Activated T-cell treated with anti-CD3 and anti-CD28 coated beads for 4 hours (primary cell): ENCODE measurements at regions not wholly inside any gene's neighbourhood (a gene's known extent, or its start where the extent isn't known, plus 50 kb on each side); places are given as distances from the start of the nearest gene placed in this dataset.

Experiments
- DNase-seq: peaks from one replicate; pipeline ENCODE4 v3.0.0-alpha.2; 2020

GRCh38 chr11:70575396-70576060, 177.2 kb downstream of the CTTN start:
- no peak for DNase-seq

DNA sequence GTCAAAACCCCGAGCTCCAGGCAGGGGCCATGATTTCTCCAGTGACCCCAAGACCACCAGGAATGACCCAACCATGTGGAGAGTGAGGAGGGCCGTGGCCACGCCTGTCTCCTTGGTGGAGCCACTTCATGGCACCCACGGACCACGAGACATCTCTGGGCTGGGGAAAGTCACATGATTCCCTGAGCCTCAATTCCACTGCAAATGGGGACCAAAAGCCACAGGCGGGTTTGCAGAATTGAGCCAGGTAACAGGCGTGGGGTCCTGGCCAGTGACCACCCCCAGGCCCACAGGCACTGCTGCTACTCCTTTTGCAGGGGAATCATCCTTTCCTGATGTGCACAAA, 178.9 kb downstream of the CTTN start:
- DNase-seq: no peak

- DNase-seq: no peak
Observed at GRCh38 chr11:70577948-70578347, 179.6 kb downstream of the CTTN start.

GRCh38 chr11:70578371-70578770, 180.0 kb downstream of the CTTN start:
- DNase-seq: no peak

DNA sequence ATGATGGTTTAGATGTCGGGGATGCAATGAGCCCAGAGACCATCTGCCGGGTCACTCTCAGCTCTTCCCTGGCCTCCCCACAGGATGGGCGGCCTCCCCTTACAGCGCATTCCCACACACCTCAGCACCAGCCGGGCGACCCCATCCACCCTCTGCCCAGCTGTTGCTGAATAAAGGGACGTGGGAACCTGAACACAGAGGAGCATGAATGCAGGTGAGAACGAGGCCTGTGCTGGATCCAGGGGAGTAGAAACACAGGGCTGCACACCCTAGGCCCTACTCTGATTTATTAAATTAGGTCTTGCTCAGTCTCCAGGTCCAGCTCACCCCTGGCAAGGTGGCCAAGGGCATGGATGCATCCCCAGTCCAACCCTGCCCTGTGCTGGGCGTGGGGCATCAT, 180.5 kb downstream of the CTTN start:
- DNase-seq: no peak

GRCh38 chr11:70579316-70579955, 181.1 kb downstream of the CTTN start:
- no peak for DNase-seq

DNA sequence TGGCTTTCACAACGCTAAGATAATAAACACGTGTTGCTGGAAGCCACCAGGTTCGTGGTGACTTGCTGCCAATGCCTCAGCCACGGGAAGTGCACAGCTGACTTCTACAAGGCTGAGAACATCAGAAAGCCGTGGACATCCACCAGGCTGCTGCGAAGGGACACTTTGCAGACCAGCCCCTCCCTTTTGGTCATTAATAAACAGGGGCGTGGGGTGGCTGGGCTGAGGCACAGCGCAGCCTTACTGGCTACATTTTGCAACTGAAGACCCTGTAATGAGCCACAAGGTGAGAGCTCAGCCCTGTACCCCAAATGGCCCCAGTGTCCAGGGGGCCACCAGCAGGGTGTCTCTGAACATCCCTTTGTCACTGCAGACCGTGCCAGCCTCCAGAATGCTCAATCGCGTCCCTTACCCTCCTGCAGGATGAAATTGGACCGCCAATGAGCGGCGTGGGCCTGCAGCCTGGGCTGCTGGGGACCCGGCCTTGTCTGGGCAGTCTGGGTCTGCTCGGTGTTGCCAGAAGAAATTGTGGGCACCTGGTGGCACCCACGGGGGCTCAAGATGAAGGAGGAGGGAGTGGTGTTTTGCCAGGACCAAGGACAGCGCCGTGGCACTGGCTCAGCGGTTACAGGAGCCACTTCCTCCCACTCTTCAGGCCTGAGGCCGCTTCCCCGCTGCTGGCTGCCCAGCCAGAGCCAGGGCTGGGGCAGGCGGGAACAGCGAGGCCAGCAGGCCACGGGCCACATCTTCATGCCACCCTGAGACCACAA, 181.9 kb downstream of the CTTN start:
- no peak for DNase-seq

DNA sequence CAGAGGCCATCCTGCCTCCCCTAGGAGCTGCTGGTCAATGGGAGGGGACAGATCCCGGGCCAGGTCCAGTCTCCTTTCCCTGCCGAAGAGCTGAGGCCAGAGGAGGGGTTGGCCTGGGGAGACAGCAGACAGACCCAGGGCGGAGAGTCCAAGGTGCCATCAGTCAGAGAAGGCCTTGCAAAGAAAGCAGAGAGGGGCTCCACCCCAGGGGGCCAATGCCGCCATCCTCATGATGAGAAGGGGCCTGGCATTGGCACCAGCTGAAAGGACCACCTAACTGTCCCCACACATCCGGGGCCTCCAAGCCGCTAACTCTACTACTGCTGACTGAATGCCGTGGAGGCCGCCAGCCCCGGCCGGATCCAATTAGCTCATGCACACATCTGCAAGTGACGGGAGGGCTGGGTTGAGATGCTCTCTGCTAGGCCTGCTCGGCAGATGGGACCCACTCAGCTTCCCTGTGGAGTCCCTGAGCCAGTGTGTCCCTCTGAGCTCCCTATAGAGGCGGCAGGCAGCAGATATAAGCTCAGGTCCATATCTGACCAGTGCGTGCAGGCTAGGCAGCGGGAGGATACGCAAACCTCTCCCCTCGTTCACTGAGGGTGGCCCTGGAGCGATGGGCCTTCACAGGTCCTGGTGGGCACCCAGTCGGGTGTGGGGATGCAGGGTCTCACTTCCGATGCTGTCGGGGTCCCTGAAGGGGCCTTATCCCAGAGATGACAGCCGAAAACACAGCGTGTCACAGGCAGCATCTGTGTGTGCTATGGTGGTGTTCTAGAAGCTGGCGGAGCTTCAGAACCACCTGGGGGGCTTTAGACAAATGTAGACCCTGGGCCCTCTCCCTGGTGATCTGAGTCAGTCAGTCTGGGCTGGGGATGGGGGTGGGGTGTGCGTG, 183.9 kb downstream of the CTTN start:
- DNase-seq: no peak

- DNase-seq: no peak
Observed at GRCh38 chr11:70582886-70583641, 184.7 kb downstream of the CTTN start.

DNA sequence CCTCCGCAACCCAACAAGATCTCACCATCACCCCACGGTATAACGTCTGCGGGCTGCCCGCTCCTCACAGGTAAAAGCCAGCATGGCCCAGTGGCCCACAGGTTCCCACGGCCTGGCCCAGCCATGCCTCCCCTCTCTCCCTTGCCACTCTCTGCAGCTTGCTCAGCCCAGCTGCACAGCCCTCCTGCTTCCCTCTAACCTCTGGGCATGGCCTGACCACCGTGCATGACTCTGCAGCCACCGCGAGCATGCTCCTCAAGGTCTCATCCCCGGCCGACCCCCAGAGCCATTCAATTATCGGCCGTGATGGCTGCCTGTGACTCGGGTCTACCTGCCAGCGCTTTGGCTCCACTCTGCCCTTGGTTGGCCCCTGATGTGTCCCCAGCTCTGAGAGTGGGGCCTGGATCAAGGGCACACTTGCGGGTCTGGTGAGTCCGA, 185.5 kb downstream of the CTTN start:
- no peak for DNase-seq

DNA sequence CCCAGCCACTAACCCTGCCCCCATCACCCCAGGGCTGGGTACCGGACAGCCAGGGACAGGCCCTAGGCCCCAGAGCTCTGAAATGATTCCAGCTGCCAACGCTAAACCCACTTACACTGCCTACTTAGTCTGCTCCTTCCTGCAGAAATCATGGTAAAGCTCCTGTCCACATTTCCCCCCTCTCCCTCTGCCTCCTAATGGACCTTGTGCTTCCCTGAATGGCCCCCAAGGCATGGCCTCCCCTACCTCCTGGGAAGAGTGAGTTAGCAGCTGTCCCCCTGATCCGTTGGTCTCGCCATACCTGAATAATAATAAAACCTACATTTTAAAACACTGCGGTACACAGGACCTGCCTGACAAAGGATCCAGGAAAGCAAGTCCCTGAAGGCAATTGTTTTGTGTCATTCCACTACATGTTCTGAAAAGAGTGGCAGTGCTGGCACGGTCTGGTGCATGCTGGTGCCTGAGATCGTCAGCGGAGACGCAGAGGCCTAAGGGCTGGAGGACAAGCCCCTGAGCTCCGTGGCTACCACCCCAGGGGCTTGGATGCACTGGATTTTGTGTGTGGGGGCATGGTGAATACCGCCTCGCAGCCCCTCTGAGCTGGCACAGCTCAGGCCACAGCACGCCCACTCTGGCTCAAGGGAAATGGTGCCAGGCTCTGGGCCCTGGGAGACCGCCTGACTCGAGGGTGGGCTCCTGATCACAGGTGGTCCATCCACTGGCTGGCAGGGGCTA, 186.3 kb downstream of the CTTN start:
- DNase-seq: no peak

- DNase-seq: no peak
Observed at GRCh38 chr11:70585236-70585545, 186.9 kb downstream of the CTTN start.

DNA sequence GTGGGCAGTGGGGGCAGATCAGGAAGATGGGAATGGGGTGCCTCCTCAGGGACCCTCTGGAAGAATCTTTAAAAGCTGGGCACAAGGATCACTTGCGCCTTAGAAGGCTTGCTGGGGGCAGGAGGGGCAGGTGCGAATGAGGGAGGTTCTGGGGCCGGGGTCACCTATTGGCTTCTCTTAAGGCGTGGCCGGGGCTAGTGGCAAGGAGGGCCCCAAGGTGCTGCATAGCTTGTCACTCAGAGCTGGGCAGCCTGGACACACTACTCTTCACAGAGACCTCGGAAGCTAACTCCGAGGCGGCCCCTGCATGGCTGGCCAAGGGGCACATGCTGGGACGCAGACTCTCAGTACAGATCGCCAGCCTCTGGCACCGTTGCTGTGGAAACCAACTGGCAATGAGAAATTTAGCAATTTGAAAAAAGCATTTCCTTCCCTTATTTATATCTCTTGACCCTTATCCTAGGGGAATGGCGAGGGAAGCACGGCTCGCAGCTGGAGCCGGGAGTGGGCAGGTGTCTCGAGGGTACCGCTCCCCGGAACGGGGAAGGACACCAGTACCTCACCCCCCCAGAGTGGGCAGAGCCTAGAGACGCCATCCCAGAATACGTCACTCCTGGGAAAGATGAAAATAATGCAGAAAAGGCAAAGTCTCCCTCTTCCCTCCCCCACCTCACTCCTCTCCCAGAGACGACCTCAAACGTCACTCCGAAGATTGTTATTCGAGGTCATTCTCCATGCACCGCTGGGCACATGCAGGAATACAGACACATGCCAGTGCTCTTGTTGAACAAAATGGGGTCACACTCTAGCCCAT, 188.1 kb downstream of the CTTN start:
- no peak for DNase-seq

GRCh38 chr11:70587075-70587389, 188.7 kb downstream of the CTTN start:
- no peak for DNase-seq

GRCh38 chr11:70590356-70590991, 192.1 kb downstream of the CTTN start:
- no peak for DNase-seq

GRCh38 chr11:70592641-70593165, 194.4 kb downstream of the CTTN start:
- no peak for DNase-seq

DNA sequence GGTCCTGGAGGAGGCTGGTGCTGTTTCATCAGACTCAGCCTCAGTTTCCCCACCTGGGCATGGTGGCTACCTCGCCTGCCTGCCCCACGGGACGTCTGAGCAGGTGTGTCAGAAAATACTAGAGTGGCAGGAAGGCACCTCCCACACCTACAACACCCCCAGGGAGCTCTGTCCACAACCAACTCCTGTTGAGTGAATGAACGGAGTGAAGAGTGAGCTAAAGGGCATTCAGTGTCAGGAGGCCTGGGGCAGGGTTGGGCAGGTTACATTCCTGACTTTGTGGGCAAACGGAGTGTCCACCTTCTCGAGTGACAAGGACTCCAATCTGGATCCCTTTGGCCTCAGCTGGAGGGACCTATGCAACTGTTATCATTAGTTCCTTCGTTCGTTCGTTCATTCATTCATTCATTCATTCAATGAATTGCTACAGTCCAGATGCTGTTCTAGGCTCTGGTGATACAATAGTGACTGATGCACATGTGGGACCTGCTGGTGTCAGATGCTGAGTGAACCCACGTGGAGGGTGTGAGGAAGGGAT, 195.2 kb downstream of the CTTN start:
- DNase-seq: no peak

DNA sequence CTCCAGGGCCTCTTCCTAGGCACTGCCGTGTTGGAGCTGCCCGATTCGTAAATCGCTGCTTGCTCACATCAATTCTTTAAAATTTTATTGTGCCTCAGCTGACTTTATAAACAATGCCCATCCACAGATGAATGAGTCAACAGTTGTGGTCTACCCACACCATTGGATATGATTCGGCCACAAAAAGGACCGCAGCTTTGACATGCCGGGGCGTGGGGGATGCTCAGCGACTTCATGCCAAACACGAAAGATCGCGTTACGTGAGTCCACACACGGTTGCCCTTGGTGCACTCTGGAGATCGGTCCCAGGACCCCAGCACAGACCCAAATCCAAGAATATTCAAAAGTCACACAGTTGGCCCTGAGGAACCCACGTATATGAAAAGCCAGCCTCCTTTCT, 195.7 kb downstream of the CTTN start:
- DNase-seq: no peak

DNA sequence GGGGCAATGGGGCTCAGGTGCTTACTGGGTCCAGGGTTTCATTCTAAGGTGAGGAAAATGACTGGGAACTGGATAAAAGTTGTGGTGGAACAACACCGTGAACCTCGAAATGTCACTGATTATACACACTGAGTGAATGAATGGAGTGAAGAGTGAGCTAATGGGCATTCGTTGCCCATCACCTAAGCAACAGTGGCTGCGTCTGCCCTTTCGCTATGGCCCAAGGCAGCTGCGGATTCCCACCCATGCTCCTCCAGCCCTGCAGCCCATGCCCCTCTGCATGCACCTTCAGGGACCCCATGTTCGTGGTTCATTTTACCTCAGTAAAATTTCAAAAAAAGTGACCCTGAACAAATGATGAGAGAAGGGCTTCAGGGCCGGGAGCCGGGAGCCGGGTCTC, 196.3 kb downstream of the CTTN start:
- no peak for DNase-seq

GRCh38 chr11:70595016-70595415, 196.7 kb downstream of the CTTN start:
- DNase-seq: no peak
